ENCODE measurements at regions not wholly inside any gene's neighbourhood (a gene's known extent, or its start where the extent isn't known, plus 50 kb on each side); places are given as distances from the start of the nearest gene placed in this dataset.

DNA sequence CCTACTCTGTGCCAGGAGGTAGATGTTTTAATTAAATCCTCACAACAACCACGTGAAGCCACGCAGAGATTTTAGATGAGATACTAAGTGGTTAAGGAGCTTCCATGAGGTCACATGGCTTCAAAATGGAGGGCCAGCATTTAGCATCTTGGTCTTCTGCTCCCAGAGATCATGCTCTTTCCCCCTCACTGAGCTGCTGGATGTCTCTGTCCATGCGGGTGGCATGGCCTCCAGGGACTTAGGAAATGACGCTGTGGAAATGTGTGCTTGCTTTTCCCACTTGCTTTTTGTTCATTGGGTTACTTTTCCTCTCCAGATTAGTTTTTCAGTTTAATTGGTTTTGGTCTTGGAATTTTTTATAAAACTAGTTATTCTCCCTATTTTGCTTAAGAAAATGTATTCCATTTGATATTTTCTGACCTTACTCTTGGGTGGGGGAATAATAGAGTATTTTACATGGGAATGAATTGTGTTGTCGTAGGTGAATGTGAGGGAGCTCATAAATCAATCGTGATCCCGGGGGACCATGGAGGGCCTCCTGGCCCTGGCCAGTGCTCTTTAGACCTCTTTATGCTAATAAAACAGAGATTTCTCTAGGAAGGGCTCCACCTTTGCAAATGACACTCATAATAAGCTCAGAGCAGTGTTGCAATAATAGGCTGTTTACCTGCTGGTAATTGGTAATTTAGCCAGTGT lies 376.0 kb upstream of the ONECUT1 start:
- DNase-seq (ENCODE audit: extremely low spot score in 2 of 2), result no peak
- no peaks in the 10 kb centered on the region for H3K9me3 ChIP-seq
- TF ChIP-seq POLR2A (IDR thresholded peaks at IDR 0.05) (no peak), POLR2AphosphoS5 (IDR thresholded peaks at IDR 0.05; ENCODE audit: insufficient read depth in 1 of 2, low read depth in 1 of 2) (no peak)
- TF ChIP-seq, protein P1, sequence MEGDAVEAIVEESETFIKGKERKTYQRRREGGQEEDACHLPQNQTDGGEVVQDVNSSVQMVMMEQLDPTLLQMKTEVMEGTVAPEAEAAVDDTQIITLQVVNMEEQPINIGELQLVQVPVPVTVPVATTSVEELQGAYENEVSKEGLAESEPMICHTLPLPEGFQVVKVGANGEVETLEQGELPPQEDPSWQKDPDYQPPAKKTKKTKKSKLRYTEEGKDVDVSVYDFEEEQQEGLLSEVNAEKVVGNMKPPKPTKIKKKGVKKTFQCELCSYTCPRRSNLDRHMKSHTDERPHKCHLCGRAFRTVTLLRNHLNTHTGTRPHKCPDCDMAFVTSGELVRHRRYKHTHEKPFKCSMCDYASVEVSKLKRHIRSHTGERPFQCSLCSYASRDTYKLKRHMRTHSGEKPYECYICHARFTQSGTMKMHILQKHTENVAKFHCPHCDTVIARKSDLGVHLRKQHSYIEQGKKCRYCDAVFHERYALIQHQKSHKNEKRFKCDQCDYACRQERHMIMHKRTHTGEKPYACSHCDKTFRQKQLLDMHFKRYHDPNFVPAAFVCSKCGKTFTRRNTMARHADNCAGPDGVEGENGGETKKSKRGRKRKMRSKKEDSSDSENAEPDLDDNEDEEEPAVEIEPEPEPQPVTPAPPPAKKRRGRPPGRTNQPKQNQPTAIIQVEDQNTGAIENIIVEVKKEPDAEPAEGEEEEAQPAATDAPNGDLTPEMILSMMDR (IDR thresholded peaks at IDR 0.05), result no peak
- H3K36me3 ChIP-seq, result no peaks in the 10 kb centered on the region
- H3K27ac ChIP-seq, result no peak overlapping the region
- no peaks in the 10 kb centered on the region for H3K27me3 ChIP-seq
- H3K4me1 ChIP-seq, result no peaks in the 10 kb centered on the region
- no peak overlapping the region for H3K4me3 ChIP-seq
- intact Hi-C loops (cut with DNase I), result no loop called here

DNA sequence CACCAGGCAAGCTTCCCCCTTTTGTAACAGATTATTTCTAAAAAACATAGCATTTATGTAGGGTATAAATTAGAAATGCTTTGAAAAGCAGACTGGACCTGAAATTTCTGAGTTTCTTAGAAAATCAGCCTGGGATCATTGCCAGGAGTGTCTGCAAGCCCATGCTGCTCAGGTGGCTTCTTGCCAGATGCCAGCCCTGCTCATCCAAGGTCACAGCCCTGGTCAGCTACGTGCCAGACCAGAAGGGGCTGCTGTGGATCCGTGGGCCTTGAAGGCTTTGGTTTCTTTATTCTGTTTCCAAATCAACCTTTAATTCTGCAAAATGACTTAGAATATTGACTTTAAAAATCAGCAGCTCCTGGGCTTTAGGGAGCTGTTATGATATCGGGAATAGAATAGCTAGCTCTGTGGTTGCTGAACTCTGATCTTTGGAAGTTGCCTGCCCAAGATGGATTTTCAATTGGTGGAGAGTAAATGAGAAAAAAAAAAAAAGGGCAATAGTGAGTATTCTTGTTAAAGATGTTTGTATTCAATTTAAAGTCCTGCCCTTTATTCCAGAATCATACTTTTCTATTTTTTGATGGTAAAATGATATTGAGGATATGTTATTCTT lies 370.1 kb upstream of the ONECUT1 start:
- no peak overlapping the region for H3K27ac ChIP-seq
- no peaks in the 10 kb centered on the region for H3K9me3 ChIP-seq
- TF ChIP-seq, protein P1 (IDR thresholded peaks at IDR 0.05), result no peak
- TF ChIP-seq POLR2AphosphoS5 (IDR thresholded peaks at IDR 0.05; ENCODE audit: insufficient read depth in 1 of 2, low read depth in 1 of 2), result no peak
- no peak for TF ChIP-seq POLR2A (IDR thresholded peaks at IDR 0.05)
- H3K36me3 ChIP-seq, result no peaks in the 10 kb centered on the region
- no peak overlapping the region for H3K4me3 ChIP-seq
- intact Hi-C loops (cut with DNase I), result no loop called here
- DNase-seq (ENCODE audit: extremely low spot score in 2 of 2), result no peak
- H3K4me1 ChIP-seq, result no peaks in the 10 kb centered on the region
- no peaks in the 10 kb centered on the region for H3K27me3 ChIP-seq

DNA sequence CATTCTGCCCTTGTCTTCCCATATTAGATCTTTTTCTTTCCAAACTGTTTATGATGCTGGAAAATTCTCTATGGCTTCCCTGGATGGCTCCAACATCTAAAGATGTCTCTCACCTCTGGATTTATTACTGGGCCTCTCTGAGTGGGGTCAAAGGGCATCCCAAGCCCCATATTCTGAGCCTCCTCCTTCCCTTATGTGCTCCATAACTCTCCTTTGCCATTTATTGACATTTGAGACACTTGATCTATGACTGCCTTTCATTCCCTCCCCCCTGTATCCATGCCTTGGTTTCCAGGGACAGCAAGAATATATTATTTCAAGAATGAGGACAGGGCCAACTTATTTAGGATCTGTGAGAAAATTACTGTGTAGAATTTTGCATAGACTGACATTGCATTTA lies 369.3 kb upstream of the ONECUT1 start:
- no peaks in the 10 kb centered on the region for H3K4me1 ChIP-seq
- DNase-seq (ENCODE audit: extremely low spot score in 2 of 2), result no peak
- TF ChIP-seq POLR2A (IDR thresholded peaks at IDR 0.05) (no peak), POLR2AphosphoS5 (IDR thresholded peaks at IDR 0.05; ENCODE audit: insufficient read depth in 1 of 2, low read depth in 1 of 2) (no peak)
- TF ChIP-seq, protein P1 (IDR thresholded peaks at IDR 0.05), result no peak
- no peaks in the 10 kb centered on the region for H3K27me3 ChIP-seq
- no peaks in the 10 kb centered on the region for H3K9me3 ChIP-seq
- no peak overlapping the region for H3K27ac ChIP-seq
- intact Hi-C loops (cut with DNase I), result no loop called here
- no peaks in the 10 kb centered on the region for H3K36me3 ChIP-seq
- H3K4me3 ChIP-seq, result no peak overlapping the region

DNA sequence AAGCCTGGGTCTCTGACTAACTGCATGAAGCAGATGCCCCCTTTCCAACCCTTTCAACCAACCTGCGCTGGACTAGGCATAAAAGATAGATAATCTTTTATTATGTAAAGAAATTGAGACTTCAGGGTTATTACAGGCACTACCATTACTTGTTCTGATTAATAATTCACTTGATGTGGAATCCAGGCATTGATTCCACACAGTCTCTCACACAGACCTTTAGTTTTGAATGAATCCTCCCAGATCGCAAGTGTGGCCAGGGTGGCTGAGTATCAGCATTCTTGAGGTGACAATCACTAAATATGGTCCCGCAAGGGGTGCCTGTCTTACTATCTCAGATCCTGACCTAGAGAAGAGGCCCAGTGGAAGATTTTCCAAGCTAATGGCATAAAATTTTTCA lies 368.9 kb upstream of the ONECUT1 start:
- Histone ChIP-seq H3K27me3 (no peaks in the 10 kb centered on the region), H3K4me3 (no peak overlapping the region), H3K4me1 (no peaks in the 10 kb centered on the region), H3K9me3 (no peaks in the 10 kb centered on the region), H3K27ac (no peak overlapping the region), H3K36me3 (no peaks in the 10 kb centered on the region)
- TF ChIP-seq, protein P1 (IDR thresholded peaks at IDR 0.05), result no peak
- TF ChIP-seq POLR2AphosphoS5 (IDR thresholded peaks at IDR 0.05; ENCODE audit: insufficient read depth in 1 of 2, low read depth in 1 of 2), result no peak
- no peak for TF ChIP-seq POLR2A (IDR thresholded peaks at IDR 0.05)
- intact Hi-C loops (cut with DNase I), result no loop called here
- no peak for DNase-seq (ENCODE audit: extremely low spot score in 2 of 2)

DNA sequence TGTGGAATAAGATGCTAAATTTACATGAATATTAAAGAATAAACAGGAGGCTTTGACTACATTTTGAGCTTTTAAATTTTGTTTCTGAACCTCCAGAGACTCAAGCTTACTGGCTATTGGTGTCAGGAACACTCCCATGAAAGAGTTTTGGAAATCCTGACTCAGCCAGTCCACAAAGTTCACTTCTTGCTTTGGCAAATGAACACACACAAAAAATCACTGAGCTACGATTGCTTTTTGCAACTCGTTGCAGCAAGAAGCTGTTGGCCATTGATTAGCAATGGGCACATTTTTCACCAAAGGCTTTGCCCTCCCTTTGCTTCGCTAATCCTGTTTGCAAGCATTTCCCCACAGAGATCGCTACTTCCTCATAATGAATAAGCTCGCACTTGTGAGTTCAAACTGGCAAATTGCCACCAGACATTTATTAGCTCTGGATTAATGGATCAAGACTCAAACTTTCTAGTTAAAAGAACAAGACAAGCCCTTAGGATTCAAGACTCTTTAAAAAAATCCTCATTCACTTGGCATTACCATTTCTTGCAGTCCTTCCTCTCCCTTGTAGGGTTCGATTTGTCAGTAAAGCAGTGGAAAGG lies 343.2 kb upstream of the ONECUT1 start:
- no peaks in the 10 kb centered on the region for H3K4me1 ChIP-seq
- H3K27me3 ChIP-seq, result no peaks in the 10 kb centered on the region
- no peak overlapping the region for H3K4me3 ChIP-seq
- no peak for DNase-seq (ENCODE audit: extremely low spot score in 2 of 2)
- intact Hi-C loops (cut with DNase I), result no loop called here
- TF ChIP-seq POLR2AphosphoS5 (IDR thresholded peaks at IDR 0.05; ENCODE audit: insufficient read depth in 1 of 2, low read depth in 1 of 2) (no peak), POLR2A (IDR thresholded peaks at IDR 0.05) (no peak)
- TF ChIP-seq, protein P1 (IDR thresholded peaks at IDR 0.05), result no peak
- no peaks in the 10 kb centered on the region for H3K36me3 ChIP-seq
- H3K9me3 ChIP-seq, result no peaks in the 10 kb centered on the region
- no peak overlapping the region for H3K27ac ChIP-seq

Data from vagina (tissue), 2 donors.